K562 (cell line): ENCODE measurements at regions not wholly inside any gene's neighbourhood (a gene's known extent, or its start where the extent isn't known, plus 50 kb on each side); places are given as distances from the start of the nearest gene placed in this dataset.

Source experiments
- ATAC-seq: fragments of 200-7000 bp; cut with Tn5 transposase; 3 replicates; pipeline ENCODE4 v1.9.1; 2020; ENCODE audit warnings: moderate library complexity
- BruUV-seq: library from RNA; stranded (reverse); fragments of 400-500 nt; replicated peaks from 2 replicates; lab custom pipeline; 2021; lab: Mats Ljungman, UMichigan
- CTCF ChIA-PET: fragments of 300-600 bp; formaldehyde crosslinking; extraction: SDS; loops from one replicate; lab custom pipeline; 2021; ENCODE audit warnings: low intra/inter-chr PET ratio; lab: Yijun Ruan, JAX
- POLR2A ChIA-PET: fragments of 300-600, 350-650 bp; sonication (Branson Sonifier 250); formaldehyde crosslinking; extraction: SDS; loops from one replicate; lab custom pipeline; 2021; ENCODE audit warnings: antibody characterized with exemption, inconsistent platforms; lab: Yijun Ruan, JAX
- DNase-seq, 4 experiments: peaks; one replicate each; pipeline versions ENCODE4 v3.0.0 to v3.0.0-alpha.2; 2011 to 2018; ENCODE audit warnings: low spot score in 3 of 4, mixed read lengths in 3 of 4; ENCODE audit errors: extremely low read depth in 1 of 4
- FAIRE-seq: peaks from 2 replicates; lab custom pipeline; 2011; peaks lifted over from hg19 to GRCh38; lab: Jason Lieb, UNC
- H2AFZ ChIP-seq: 2 replicates; pipeline ENCODE4 v1.6.0; 2011; ENCODE audit warnings: low read depth, low read length, control low read depth, inconsistent platforms
- H3K27ac ChIP-seq: fragments of 200-600 bp; 3 replicates; pipeline ENCODE4 v1.8.0; 2011; ENCODE audit warnings: low read depth, mild to moderate bottlenecking, control low read depth, inconsistent platforms, low read length, moderate library complexity, mixed read lengths; ENCODE audit errors: extremely low read depth
- H3K27me3 ChIP-seq, 2 experiments: fragments of 300-600 bp in 1 of 2; 2 replicates in 1 of 2; 3 replicates in 1 of 2; pipeline versions ENCODE4 v1.6.0 to v1.8.0; 2011; ENCODE audit warnings: inconsistent platforms in 2 of 2, low read length in 2 of 2, mild to moderate bottlenecking in 1 of 2, mixed read lengths in 1 of 2, moderate library complexity in 1 of 2; ENCODE audit not compliant: control insufficient read depth in 2 of 2, insufficient read depth in 2 of 2
- H3K36me3 ChIP-seq: fragments of 300-600 bp; 3 replicates; pipeline ENCODE4 v1.8.0; 2011; ENCODE audit warnings: mild to moderate bottlenecking, low read length, inconsistent platforms; ENCODE audit not compliant: control insufficient read depth, insufficient read depth
- H3K4me1 ChIP-seq, 2 experiments: fragments of 200-600 bp in 1 of 2; replicated peaks in 1 of 2; 2 replicates in 1 of 2; 3 replicates in 1 of 2; pipeline versions ENCODE4 v1.5.1 to v1.8.0; 2011; ENCODE audit warnings: inconsistent platforms in 2 of 2, low read length in 2 of 2, mild to moderate bottlenecking in 1 of 2, mixed read lengths in 1 of 2, moderate library complexity in 1 of 2; ENCODE audit not compliant: control insufficient read depth in 2 of 2, insufficient read depth in 2 of 2
- H3K4me2 ChIP-seq: 2 replicates; pipeline ENCODE4 v1.6.1; 2011; ENCODE audit warnings: low read length, control low read depth, inconsistent platforms, mixed read lengths; ENCODE audit not compliant: insufficient read depth
- H3K4me3 ChIP-seq: fragments of 200-600 bp; sonication (generic), shearing (Covaris generic); 2 replicates; pipeline ENCODE4 v1.5.1; 2016; ENCODE audit warnings: control low read depth, inconsistent platforms
- H3K79me2 ChIP-seq: fragments of 200-600 bp; 3 replicates; pipeline ENCODE4 v1.8.0; 2011; ENCODE audit warnings: low read length, inconsistent platforms; ENCODE audit not compliant: control insufficient read depth, insufficient read depth
- H3K9ac ChIP-seq, 2 experiments: 2 replicates each; pipeline versions ENCODE4 v1.6.0 to v1.6.1; 2011; ENCODE audit warnings: low read depth in 2 of 2, low read length in 2 of 2, control low read depth in 1 of 2, inconsistent platforms in 1 of 2, mild to moderate bottlenecking in 1 of 2, mixed read lengths in 1 of 2; ENCODE audit not compliant: insufficient read depth in 1 of 2
- H3K9me1 ChIP-seq: one replicate; pipeline ENCODE4 v1.6.0; 2011; ENCODE audit warnings: inconsistent platforms, mild to moderate bottlenecking, low read length, moderate library complexity; ENCODE audit not compliant: control insufficient read depth, insufficient read depth
- H3K9me3 ChIP-seq: replicated peaks from 2 replicates; pipeline ENCODE4 v1.5.1; 2011; ENCODE audit warnings: low read depth, low read length, inconsistent platforms; ENCODE audit not compliant: control insufficient read depth, insufficient read depth
- H4K20me1 ChIP-seq: replicated peaks from 2 replicates; pipeline ENCODE4 v1.6.1; 2011; ENCODE audit warnings: low read length, inconsistent platforms, mixed read lengths; ENCODE audit not compliant: control insufficient read depth, insufficient read depth
- AFF1 ChIP-seq, 2 experiments: fragments of 450-650 bp; IDR thresholded peaks; 2 replicates each; pipeline ENCODE4 v1.6.1; 2018; ENCODE audit warnings: mild to moderate bottlenecking in 2 of 2, low read depth in 1 of 2; ENCODE audit not compliant: partially characterized antibody in 2 of 2
- RAD21 ChIP-seq, 2 experiments: fragments of 250-450 bp in 1 of 2; fragments of 450-650 bp in 1 of 2; sonication (Bioruptor Pico) in 1 of 2; formaldehyde crosslinking in 1 of 2; IDR thresholded peaks in 1 of 2; conservative IDR thresholded peaks in 1 of 2; 2 replicates each; pipeline versions ENCODE4 v1.4.0 to v1.8.0; 2020 to 2022; ENCODE audit warnings: mild to moderate bottlenecking in 2 of 2, moderate library complexity in 1 of 2
- REST ChIP-seq, 2 experiments: fragments of 450-650 bp; formaldehyde crosslinking in 1 of 2; IDR thresholded peaks; 2 replicates each; pipeline versions ENCODE4 v1.4.0 to v1.6.1; 2014 to 2020; ENCODE audit warnings: mild to moderate bottlenecking in 2 of 2, borderline replicate concordance in 1 of 2, low read depth in 1 of 2
- THRB ChIP-seq: fragments of 450-650 bp; formaldehyde crosslinking; conservative IDR thresholded peaks from 2 replicates; pipeline ENCODE4 v1.4.0; 2022; ENCODE audit warnings: mild to moderate bottlenecking, missing genetic modification characterization
- ZEB2 ChIP-seq: fragments of 450-650 bp; IDR thresholded peaks from 2 replicates; pipeline ENCODE4 v1.6.1; 2016
- ZNF408 ChIP-seq: fragments of 250-450 bp; sonication (Bioruptor Pico); IDR thresholded peaks from 2 replicates; pipeline ENCODE4 v1.4.0; 2020; ENCODE audit warnings: low read depth, mild to moderate bottlenecking, moderate library complexity
- WGBS: fragments of 100-300 bp; shearing (Covaris generic); methylation state at CpG from one replicate; pipeline ENCODE4 v1.1.6; 2016; ENCODE audit warnings: low coverage, mixed read lengths; ENCODE audit not compliant: insufficient coverage; ENCODE audit errors: missing lambda C conversion rate; 5-methylcytosine and 5-hydroxymethylcytosine counted together
- in situ Hi-C: fragments of 300-500 bp; cut with MboI; formaldehyde crosslinking; loops from 4 replicates; pipeline ENCODE4 v1.15.0; 2018; ENCODE audit warnings: inconsistent platforms, mixed read lengths
- intact Hi-C: fragments of 100-400 bp; cut with micrococcal nuclease; formaldehyde crosslinking; loops from 2 replicates; pipeline ENCODE4 v1.14.2; 2022

GRCh38 chr13:43980587-43980986, 100.9 kb downstream of the LACC1 start:
- DNase-seq, result no peak
- in situ Hi-C loops, result no loop called here
- Histone ChIP-seq H3K27me3 (no peaks in the 10 kb centered on the region), H3K4me3 (no peak overlapping the region), H2AFZ (no peak overlapping the region), H3K9me1 (no peaks in the 10 kb centered on the region), H3K27ac (no peak overlapping the region), H3K4me1 (no peaks in the 10 kb centered on the region), H3K9ac (no peak overlapping the region), H3K4me2 (no peak overlapping the region), H3K36me3 (no peaks in the 10 kb centered on the region), H4K20me1 (no peaks in the 10 kb centered on the region), H3K9me3 (no peaks in the 10 kb centered on the region), H3K79me2 (no peaks in the 10 kb centered on the region)
- POLR2A ChIA-PET, result interaction anchor here (0.8 kb wide), 1 partner anchor 1537 kb away, joined by 3 read pairs; no protein-coding TSS in a partner anchor
- CTCF ChIA-PET, result no interaction called here
- intact Hi-C loops, result no loop called here
- WGBS, result 0% methylated on average over 1 of the region's 1 CpG
- FAIRE-seq, result no peak
- no TSS peak for BruUV-seq
- no peak for ATAC-seq
- TF ChIP-seq RAD21 (CRISPR knock-in tag; conservative IDR thresholded peaks at IDR 0.05 in 1 of 2, IDR thresholded peaks at IDR 0.05 in 1 of 2) (no peak), THRB (no peak), ZNF408 (no peak), ZEB2 (no peak), AFF1 (IDR thresholded peaks at IDR 0.05; ENCODE audit: low read depth in 1 of 2, partially characterized antibody in 2 of 2) (no peak), REST (IDR thresholded peaks at IDR 0.05; ENCODE audit: borderline replicate concordance) (no peak), REST (CRISPR knock-in tag; IDR thresholded peaks at IDR 0.05; ENCODE audit: low read depth) (no peak)
